Gastrocnemius medialis (tissue), 4 donors: ENCODE measurements at regions not wholly inside any gene's neighbourhood (a gene's known extent, or its start where the extent isn't known, plus 50 kb on each side); places are given as distances from the start of the nearest gene placed in this dataset.

Experiments used
- POLR2A ChIP-seq, 2 donors: fragments of 450-650 bp; IDR thresholded peaks; one replicate each; pipeline ENCODE4 v1.6.1; 2017; ENCODE audit warnings: antibody characterized with exemption in 2 of 2, mild to moderate bottlenecking in 2 of 2, moderate library complexity in 2 of 2
- TF ChIP-seq, protein P1 (sequence below), 5 experiments: fragments of 450-650 bp in 3 of 5; fragments of 200-600 bp in 2 of 5; sonication (generic) in 2 of 5; IDR thresholded peaks in 4 of 5; conservative IDR thresholded peaks in 1 of 5; 1 replicate in 4 of 5; 2 replicates in 1 of 5; pipeline ENCODE4 v1.5.1; 2016 to 2019; ENCODE audit warnings: antibody characterized with exemption in 5 of 5, mild to moderate bottlenecking in 3 of 5, moderate library complexity in 3 of 5

DNA sequence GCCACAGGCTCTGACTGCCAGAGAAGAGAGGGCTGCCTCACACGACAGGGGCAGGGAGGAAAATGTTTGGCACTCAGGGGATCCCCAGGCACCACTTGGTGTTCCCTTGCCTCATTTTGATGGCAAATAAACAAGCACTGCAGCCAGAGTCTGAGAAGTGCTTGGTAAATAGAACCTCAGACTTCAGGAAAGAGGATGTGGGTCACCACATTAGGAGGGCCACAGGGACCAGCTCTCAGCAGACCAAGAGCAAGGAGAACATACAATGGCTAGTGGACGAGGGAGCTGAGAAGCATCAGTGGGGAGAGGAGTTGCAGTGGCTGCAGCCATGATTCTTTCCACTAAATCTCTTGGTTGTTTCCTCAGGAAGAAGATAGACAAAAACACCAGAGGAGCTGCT, 413.9 kb downstream of the GADD45G start:
- TF ChIP-seq, protein P1, sequence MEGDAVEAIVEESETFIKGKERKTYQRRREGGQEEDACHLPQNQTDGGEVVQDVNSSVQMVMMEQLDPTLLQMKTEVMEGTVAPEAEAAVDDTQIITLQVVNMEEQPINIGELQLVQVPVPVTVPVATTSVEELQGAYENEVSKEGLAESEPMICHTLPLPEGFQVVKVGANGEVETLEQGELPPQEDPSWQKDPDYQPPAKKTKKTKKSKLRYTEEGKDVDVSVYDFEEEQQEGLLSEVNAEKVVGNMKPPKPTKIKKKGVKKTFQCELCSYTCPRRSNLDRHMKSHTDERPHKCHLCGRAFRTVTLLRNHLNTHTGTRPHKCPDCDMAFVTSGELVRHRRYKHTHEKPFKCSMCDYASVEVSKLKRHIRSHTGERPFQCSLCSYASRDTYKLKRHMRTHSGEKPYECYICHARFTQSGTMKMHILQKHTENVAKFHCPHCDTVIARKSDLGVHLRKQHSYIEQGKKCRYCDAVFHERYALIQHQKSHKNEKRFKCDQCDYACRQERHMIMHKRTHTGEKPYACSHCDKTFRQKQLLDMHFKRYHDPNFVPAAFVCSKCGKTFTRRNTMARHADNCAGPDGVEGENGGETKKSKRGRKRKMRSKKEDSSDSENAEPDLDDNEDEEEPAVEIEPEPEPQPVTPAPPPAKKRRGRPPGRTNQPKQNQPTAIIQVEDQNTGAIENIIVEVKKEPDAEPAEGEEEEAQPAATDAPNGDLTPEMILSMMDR (IDR thresholded peaks at IDR 0.05 in 4 of 5, conservative IDR thresholded peaks at IDR 0.05 in 1 of 5): no peak
- no peak for TF ChIP-seq POLR2A (IDR thresholded peaks at IDR 0.05)
